Right lobe of liver (tissue), 4 donors: ENCODE measurements at regions not wholly inside any gene's neighbourhood (a gene's known extent, or its start where the extent isn't known, plus 50 kb on each side); places are given as distances from the start of the nearest gene placed in this dataset.

Experiments used
- POLR2A ChIP-seq: fragments of 450-650 bp; IDR thresholded peaks from one replicate; pipeline ENCODE4 v1.6.1; 2017; ENCODE audit warnings: antibody characterized with exemption, mild to moderate bottlenecking
- TF ChIP-seq, protein P1 (sequence below), 4 donors: fragments of 200-600 bp in 3 of 4; fragments of 450-650 bp in 1 of 4; IDR thresholded peaks; one replicate each; pipeline versions ENCODE4 v1.5.1 to v1.8.0; 2016 to 2022; ENCODE audit warnings: antibody characterized with exemption in 4 of 4, mild to moderate bottlenecking in 2 of 4
- donor health status: DM: no; HTN: no; CAD: no.
- donor health status: DM: no; HTN: no; CAD: no.
- donor health status: DM: no; HTN: yes; CAD: no.

- no peak for TF ChIP-seq POLR2A
- TF ChIP-seq, protein P1, sequence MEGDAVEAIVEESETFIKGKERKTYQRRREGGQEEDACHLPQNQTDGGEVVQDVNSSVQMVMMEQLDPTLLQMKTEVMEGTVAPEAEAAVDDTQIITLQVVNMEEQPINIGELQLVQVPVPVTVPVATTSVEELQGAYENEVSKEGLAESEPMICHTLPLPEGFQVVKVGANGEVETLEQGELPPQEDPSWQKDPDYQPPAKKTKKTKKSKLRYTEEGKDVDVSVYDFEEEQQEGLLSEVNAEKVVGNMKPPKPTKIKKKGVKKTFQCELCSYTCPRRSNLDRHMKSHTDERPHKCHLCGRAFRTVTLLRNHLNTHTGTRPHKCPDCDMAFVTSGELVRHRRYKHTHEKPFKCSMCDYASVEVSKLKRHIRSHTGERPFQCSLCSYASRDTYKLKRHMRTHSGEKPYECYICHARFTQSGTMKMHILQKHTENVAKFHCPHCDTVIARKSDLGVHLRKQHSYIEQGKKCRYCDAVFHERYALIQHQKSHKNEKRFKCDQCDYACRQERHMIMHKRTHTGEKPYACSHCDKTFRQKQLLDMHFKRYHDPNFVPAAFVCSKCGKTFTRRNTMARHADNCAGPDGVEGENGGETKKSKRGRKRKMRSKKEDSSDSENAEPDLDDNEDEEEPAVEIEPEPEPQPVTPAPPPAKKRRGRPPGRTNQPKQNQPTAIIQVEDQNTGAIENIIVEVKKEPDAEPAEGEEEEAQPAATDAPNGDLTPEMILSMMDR (IDR thresholded peaks at IDR 0.05): no peak
These were observed 352.6 kb downstream of the SEC14L1 start for GRCh38 chr17:77493238-77493820.
